A673 (cell line): ENCODE measurements at regions not wholly inside any gene's neighbourhood (a gene's known extent, or its start where the extent isn't known, plus 50 kb on each side); places are given as distances from the start of the nearest gene placed in this dataset.

ENCODE experiments used
- EZH2 ChIP-seq: fragments of 200-600 bp; sonication (generic); IDR thresholded peaks from 2 replicates; pipeline ENCODE4 v1.6.1; 2017; ENCODE audit warnings: borderline replicate concordance, low read depth, mild to moderate bottlenecking, mixed read lengths, antibody characterized with exemption, low read length; ENCODE audit not compliant: poor library complexity, severe bottlenecking
- TF ChIP-seq, protein P1 (sequence below): fragments of 300-800, 200-600 bp; sonication (generic); conservative IDR thresholded peaks from 2 replicates; pipeline ENCODE4 v1.5.1; 2017; ENCODE audit warnings: low read depth, mild to moderate bottlenecking, antibody characterized with exemption, low read length, moderate library complexity, mixed read lengths

DNA sequence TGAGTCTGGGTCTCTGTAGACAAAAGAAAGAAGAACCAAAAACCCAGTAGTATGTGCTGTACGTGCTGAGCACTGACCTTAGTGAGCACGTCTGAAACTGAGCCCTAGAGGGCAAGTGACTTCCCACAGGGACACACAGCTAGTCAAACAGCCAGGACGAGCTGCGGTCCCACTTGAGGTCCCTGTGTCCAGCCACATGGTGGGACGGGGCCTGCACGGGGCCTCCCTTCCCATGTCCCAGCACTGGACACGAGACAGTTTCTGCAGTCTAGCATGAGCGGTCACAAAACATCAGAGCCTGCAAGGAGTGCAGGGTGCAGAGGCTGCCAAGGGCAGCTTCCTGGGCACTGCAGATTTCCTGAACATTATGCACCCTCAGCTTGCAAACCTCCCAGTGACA, 121.6 kb downstream of the NCOR2 start:
- TF ChIP-seq, protein P1, sequence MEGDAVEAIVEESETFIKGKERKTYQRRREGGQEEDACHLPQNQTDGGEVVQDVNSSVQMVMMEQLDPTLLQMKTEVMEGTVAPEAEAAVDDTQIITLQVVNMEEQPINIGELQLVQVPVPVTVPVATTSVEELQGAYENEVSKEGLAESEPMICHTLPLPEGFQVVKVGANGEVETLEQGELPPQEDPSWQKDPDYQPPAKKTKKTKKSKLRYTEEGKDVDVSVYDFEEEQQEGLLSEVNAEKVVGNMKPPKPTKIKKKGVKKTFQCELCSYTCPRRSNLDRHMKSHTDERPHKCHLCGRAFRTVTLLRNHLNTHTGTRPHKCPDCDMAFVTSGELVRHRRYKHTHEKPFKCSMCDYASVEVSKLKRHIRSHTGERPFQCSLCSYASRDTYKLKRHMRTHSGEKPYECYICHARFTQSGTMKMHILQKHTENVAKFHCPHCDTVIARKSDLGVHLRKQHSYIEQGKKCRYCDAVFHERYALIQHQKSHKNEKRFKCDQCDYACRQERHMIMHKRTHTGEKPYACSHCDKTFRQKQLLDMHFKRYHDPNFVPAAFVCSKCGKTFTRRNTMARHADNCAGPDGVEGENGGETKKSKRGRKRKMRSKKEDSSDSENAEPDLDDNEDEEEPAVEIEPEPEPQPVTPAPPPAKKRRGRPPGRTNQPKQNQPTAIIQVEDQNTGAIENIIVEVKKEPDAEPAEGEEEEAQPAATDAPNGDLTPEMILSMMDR: no peak
- no peak for TF ChIP-seq EZH2
